SK-N-SH (cell line): ENCODE measurements at regions not wholly inside any gene's neighbourhood (a gene's known extent, or its start where the extent isn't known, plus 50 kb on each side); places are given as distances from the start of the nearest gene placed in this dataset.

Experiments used
- CHD2 ChIP-seq: fragments of 150-350 bp; IDR thresholded peaks from 2 replicates; pipeline ENCODE4 v1.6.1; 2018; ENCODE audit warnings: low read length; ENCODE audit not compliant: partially characterized antibody
- EP300 ChIP-seq, 2 experiments: IDR thresholded peaks; 2 replicates each; pipeline versions ENCODE4 v1.4.0 to v1.6.1; 2012; ENCODE audit warnings: borderline replicate concordance in 1 of 2, low read depth in 1 of 2, low read length in 1 of 2
- GABPA ChIP-seq: IDR thresholded peaks from 2 replicates; pipeline ENCODE4 v1.4.0; 2012; ENCODE audit warnings: low read depth, mild to moderate bottlenecking
- MEF2A ChIP-seq: IDR thresholded peaks from 2 replicates; pipeline ENCODE4 v1.4.0; 2012; ENCODE audit warnings: low read depth, borderline replicate concordance
- POLR2AphosphoS5 ChIP-seq: IDR thresholded peaks from 2 replicates; pipeline ENCODE4 v1.6.1; 2012; ENCODE audit warnings: low read depth, low read length
- RCOR1 ChIP-seq: fragments of 150-350 bp; IDR thresholded peaks from 2 replicates; pipeline ENCODE4 v1.6.1; 2017; ENCODE audit warnings: antibody characterized with exemption, low read length
- REST ChIP-seq: IDR thresholded peaks from 2 replicates; pipeline ENCODE4 v1.6.1; 2012; ENCODE audit warnings: mild to moderate bottlenecking, low read depth, low read length, moderate library complexity
- RFX5 ChIP-seq: IDR thresholded peaks from 2 replicates; pipeline ENCODE4 v1.6.1; 2012; ENCODE audit warnings: mild to moderate bottlenecking, improper control_type of control experiment, low read length
- RXRA ChIP-seq: IDR thresholded peaks from 2 replicates; pipeline ENCODE4 v1.4.0; 2012; ENCODE audit warnings: low read depth, mild to moderate bottlenecking, borderline replicate concordance
- USF2 ChIP-seq: fragments of 150-350 bp; IDR thresholded peaks from 2 replicates; pipeline ENCODE4 v1.6.1; 2017; ENCODE audit warnings: antibody characterized with exemption, low read length, low read depth, borderline replicate concordance
- TF ChIP-seq, protein P1 (sequence below): fragments of 200-600 bp; sonication (generic); IDR thresholded peaks from 2 replicates; pipeline ENCODE4 v1.6.1; 2017; ENCODE audit warnings: antibody characterized with exemption, mild to moderate bottlenecking, moderate library complexity
- TF ChIP-seq, protein P2 (sequence below): IDR thresholded peaks from 2 replicates; pipeline ENCODE4; 2012
- TF ChIP-seq, protein P3 (sequence below): IDR thresholded peaks from 2 replicates; pipeline ENCODE4 v1.4.0; 2012; ENCODE audit warnings: low read depth, borderline replicate concordance

- TF ChIP-seq CHD2 (no peak), POLR2AphosphoS5 (no peak), USF2 (no peak), RXRA (no peak), REST (no peak), RFX5 (no peak), MEF2A (no peak), RCOR1 (no peak), EP300 (IDR thresholded peaks at IDR 0.05; ENCODE audit: borderline replicate concordance in 1 of 2, low read depth in 1 of 2, low read length in 1 of 2) (no peak), GABPA (no peak)
- TF ChIP-seq, protein P1, sequence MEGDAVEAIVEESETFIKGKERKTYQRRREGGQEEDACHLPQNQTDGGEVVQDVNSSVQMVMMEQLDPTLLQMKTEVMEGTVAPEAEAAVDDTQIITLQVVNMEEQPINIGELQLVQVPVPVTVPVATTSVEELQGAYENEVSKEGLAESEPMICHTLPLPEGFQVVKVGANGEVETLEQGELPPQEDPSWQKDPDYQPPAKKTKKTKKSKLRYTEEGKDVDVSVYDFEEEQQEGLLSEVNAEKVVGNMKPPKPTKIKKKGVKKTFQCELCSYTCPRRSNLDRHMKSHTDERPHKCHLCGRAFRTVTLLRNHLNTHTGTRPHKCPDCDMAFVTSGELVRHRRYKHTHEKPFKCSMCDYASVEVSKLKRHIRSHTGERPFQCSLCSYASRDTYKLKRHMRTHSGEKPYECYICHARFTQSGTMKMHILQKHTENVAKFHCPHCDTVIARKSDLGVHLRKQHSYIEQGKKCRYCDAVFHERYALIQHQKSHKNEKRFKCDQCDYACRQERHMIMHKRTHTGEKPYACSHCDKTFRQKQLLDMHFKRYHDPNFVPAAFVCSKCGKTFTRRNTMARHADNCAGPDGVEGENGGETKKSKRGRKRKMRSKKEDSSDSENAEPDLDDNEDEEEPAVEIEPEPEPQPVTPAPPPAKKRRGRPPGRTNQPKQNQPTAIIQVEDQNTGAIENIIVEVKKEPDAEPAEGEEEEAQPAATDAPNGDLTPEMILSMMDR, result no peak
- TF ChIP-seq, protein P2, sequence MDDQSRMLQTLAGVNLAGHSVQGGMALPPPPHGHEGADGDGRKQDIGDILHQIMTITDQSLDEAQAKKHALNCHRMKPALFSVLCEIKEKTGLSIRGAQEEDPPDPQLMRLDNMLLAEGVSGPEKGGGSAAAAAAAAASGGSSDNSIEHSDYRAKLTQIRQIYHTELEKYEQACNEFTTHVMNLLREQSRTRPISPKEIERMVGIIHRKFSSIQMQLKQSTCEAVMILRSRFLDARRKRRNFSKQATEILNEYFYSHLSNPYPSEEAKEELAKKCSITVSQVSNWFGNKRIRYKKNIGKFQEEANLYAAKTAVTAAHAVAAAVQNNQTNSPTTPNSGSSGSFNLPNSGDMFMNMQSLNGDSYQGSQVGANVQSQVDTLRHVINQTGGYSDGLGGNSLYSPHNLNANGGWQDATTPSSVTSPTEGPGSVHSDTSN, result no peak
- TF ChIP-seq, protein P3, sequence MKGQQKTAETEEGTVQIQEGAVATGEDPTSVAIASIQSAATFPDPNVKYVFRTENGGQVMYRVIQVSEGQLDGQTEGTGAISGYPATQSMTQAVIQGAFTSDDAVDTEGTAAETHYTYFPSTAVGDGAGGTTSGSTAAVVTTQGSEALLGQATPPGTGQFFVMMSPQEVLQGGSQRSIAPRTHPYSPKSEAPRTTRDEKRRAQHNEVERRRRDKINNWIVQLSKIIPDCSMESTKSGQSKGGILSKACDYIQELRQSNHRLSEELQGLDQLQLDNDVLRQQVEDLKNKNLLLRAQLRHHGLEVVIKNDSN, result no peak
Observed at GRCh38 chr1:195053478-195053877, 1554.8 kb downstream of the KCNT2 start.
